ENCODE measurements at regions not wholly inside any gene's neighbourhood (a gene's known extent, or its start where the extent isn't known, plus 50 kb on each side); places are given as distances from the start of the nearest gene placed in this dataset.

DNA sequence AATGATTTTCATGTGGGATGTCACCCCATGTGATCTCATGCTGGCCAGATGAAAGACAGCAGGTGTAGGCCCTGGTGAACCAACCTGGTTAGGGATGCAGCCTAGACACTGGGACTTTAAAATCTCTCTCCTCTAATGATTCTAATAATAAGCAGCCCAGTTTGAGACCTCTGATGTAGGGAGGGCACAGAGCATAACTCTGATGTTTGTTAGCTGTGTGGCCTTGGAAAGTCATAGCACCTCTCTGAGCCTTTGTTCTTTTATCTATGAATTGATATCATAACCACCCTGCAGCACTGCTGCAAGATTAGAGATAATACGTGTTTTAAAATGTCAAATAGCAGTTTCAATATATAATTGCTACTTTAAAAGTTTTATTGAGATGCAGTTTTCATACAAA, 106.0 kb downstream of the RPL22L1 start:
- Histone ChIP-seq H4K20me1 (replicated peaks in 1 of 2; ENCODE audit: control insufficient read depth in 1 of 2, insufficient read depth in 2 of 2, low read length in 2 of 2) (no peaks in the 10 kb centered on the region), H2BK5ac (ENCODE audit: low read depth, low read length) (no peak overlapping the region), H3K27me3 (replicated peaks in 1 of 4; ENCODE audit: control insufficient read depth in 3 of 4, extremely low read depth in 1 of 4, insufficient read depth in 3 of 4, low read length in 3 of 4) (no peaks in the 10 kb centered on the region), H2BK15ac (ENCODE audit: low read length) (no peak overlapping the region), H3K23ac (ENCODE audit: insufficient read length) (no peak overlapping the region), H3K27ac (ENCODE audit: low read depth, low read length) (no peak overlapping the region), H3K4ac (replicated peaks; ENCODE audit: insufficient read length, low read depth, low read length) (no peak overlapping the region), H3K23me2 (ENCODE audit: low read depth, low read length) (no peaks in the 10 kb centered on the region), H2BK20ac (ENCODE audit: low read length) (no peak overlapping the region), H4K5ac (ENCODE audit: insufficient read length, low read depth, low read length) (no peak overlapping the region), H3K18ac (ENCODE audit: extremely low read depth, low read length) (no peak overlapping the region), H2AK5ac (ENCODE audit: low read depth, low read length) (no peak overlapping the region), H3K56ac (replicated peaks; ENCODE audit: insufficient read length, low read depth, low read length) (no peak overlapping the region), H3K14ac (ENCODE audit: insufficient read length) (no peak overlapping the region), H4K8ac (ENCODE audit: extremely low read depth, insufficient read depth, low read length) (no peak overlapping the region), H2BK12ac (ENCODE audit: low read depth, low read length) (no peak overlapping the region), H3K9me3 (ENCODE audit: insufficient read depth in 2 of 2, low read depth in 1 of 2, low read length in 1 of 2) (no peaks in the 10 kb centered on the region), H3K4me3 (ENCODE audit: extremely low read depth in 1 of 4, insufficient read depth in 2 of 4, low read depth in 3 of 4, low read length in 4 of 4) (no peak overlapping the region), H3K9ac (replicated peaks in 1 of 4; ENCODE audit: extremely low read depth in 1 of 4, low read depth in 3 of 4, low read length in 3 of 4) (no peak overlapping the region), H3K79me1 (ENCODE audit: low read depth, low read length) (no peaks in the 10 kb centered on the region), H3K36me3 (ENCODE audit: control insufficient read depth in 2 of 4, insufficient read depth in 4 of 4, low read length in 3 of 4) (no peaks in the 10 kb centered on the region), H2BK120ac (replicated peaks; ENCODE audit: low read depth, low read length) (no peak overlapping the region), H2AFZ (ENCODE audit: low read length) (no peak overlapping the region), H4K91ac (replicated peaks; ENCODE audit: insufficient read length, low read length) (no peak overlapping the region), H3K4me1 (replicated peaks in 1 of 4; ENCODE audit: control insufficient read depth in 3 of 4, insufficient read depth in 4 of 4, low read length in 3 of 4) (peaks cover 0 to 12% (median 0%) of the 10 kb centered on the region in 4 experiments; a peak in 2 of 7 replicates), H3K4me2 (ENCODE audit: insufficient read depth in 1 of 2, low read depth in 2 of 2, low read length in 2 of 2) (no peak overlapping the region), H3K79me2 (ENCODE audit: control insufficient read depth in 1 of 2, insufficient read depth in 2 of 2, low read length in 2 of 2) (no peaks in the 10 kb centered on the region)
- POLR2A ChIA-PET (ENCODE audit: partially characterized antibody): no interaction called here
- WGBS, 2 experiments (ENCODE audit: extremely low coverage in 1 of 2, insufficient coverage in 1 of 2, insufficient read length in 1 of 2, insufficient replicate concordance in 2 of 2, low coverage in 1 of 2, low lambda C conversion rate in 2 of 2, missing lambda C conversion rate in 1 of 2): 92% methylated on average over 1 of the region's 1 CpG; no CpG with 5 or more reads in 1 of the 2 experiments
- FAIRE-seq: no peak
- no peak for TF ChIP-seq BCL11A (IDR thresholded peaks at IDR 0.05; ENCODE audit: low read depth in 2 of 2, low read length in 2 of 2)
- no peak for TF ChIP-seq CEBPB (IDR thresholded peaks at IDR 0.05; ENCODE audit: low read depth, low read length)
- no peak for TF ChIP-seq EP300 (IDR thresholded peaks at IDR 0.05; ENCODE audit: borderline replicate concordance in 1 of 2, low read depth in 2 of 2, low read length in 2 of 2)
- no peak for TF ChIP-seq GABPA (IDR thresholded peaks at IDR 0.05; ENCODE audit: borderline replicate concordance, insufficient read depth, low read length)
- TF ChIP-seq, protein P1, sequence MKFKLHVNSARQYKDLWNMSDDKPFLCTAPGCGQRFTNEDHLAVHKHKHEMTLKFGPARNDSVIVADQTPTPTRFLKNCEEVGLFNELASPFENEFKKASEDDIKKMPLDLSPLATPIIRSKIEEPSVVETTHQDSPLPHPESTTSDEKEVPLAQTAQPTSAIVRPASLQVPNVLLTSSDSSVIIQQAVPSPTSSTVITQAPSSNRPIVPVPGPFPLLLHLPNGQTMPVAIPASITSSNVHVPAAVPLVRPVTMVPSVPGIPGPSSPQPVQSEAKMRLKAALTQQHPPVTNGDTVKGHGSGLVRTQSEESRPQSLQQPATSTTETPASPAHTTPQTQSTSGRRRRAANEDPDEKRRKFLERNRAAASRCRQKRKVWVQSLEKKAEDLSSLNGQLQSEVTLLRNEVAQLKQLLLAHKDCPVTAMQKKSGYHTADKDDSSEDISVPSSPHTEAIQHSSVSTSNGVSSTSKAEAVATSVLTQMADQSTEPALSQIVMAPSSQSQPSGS (IDR thresholded peaks at IDR 0.05; ENCODE audit: low read length): no peak
- no peak for TF ChIP-seq RFX5 (IDR thresholded peaks at IDR 0.05; ENCODE audit: borderline replicate concordance, low read depth, low read length)
- TF ChIP-seq, protein P2, sequence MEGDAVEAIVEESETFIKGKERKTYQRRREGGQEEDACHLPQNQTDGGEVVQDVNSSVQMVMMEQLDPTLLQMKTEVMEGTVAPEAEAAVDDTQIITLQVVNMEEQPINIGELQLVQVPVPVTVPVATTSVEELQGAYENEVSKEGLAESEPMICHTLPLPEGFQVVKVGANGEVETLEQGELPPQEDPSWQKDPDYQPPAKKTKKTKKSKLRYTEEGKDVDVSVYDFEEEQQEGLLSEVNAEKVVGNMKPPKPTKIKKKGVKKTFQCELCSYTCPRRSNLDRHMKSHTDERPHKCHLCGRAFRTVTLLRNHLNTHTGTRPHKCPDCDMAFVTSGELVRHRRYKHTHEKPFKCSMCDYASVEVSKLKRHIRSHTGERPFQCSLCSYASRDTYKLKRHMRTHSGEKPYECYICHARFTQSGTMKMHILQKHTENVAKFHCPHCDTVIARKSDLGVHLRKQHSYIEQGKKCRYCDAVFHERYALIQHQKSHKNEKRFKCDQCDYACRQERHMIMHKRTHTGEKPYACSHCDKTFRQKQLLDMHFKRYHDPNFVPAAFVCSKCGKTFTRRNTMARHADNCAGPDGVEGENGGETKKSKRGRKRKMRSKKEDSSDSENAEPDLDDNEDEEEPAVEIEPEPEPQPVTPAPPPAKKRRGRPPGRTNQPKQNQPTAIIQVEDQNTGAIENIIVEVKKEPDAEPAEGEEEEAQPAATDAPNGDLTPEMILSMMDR (IDR thresholded peaks at IDR 0.05; ENCODE audit: control extremely low read depth in 1 of 3, insufficient read depth in 1 of 3, low read depth in 1 of 3, low read length in 3 of 3): no peak
- CTCF ChIA-PET (ENCODE audit: partially characterized antibody): interaction anchor here (1.8 kb wide), 1 partner anchor 45 kb away, joined by 8 read pairs; no protein-coding TSS in a partner anchor
- DNase-seq (ENCODE audit: low read depth in 1 of 2, low spot score in 2 of 2): no peak
